HepG2 (cell line): ENCODE measurements at regions not wholly inside any gene's neighbourhood (a gene's known extent, or its start where the extent isn't known, plus 50 kb on each side); places are given as distances from the start of the nearest gene placed in this dataset.

Experiments used
- IRF9 ChIP-seq: sonication (generic); formaldehyde crosslinking; IDR thresholded peaks from 2 replicates; pipeline ENCODE4 v1.8.0; 2022; ENCODE audit warnings: missing genetic modification reagents, mild to moderate bottlenecking, borderline replicate concordance
- ZFX ChIP-seq: sonication (generic); formaldehyde crosslinking; IDR thresholded peaks from 2 replicates; pipeline ENCODE4 v1.4.0; 2020; ENCODE audit warnings: mild to moderate bottlenecking, low read depth, missing genetic modification reagents, moderate library complexity
- ZNF350 ChIP-seq: sonication (generic); formaldehyde crosslinking; IDR thresholded peaks from 2 replicates; pipeline ENCODE4 v1.4.0; 2020; ENCODE audit warnings: mild to moderate bottlenecking, low read depth, missing genetic modification reagents, borderline replicate concordance
- ZNF746 ChIP-seq: sonication (generic); formaldehyde crosslinking; IDR thresholded peaks from 2 replicates; pipeline ENCODE4 v1.8.0; 2022; ENCODE audit warnings: mild to moderate bottlenecking, missing genetic modification reagents

DNA sequence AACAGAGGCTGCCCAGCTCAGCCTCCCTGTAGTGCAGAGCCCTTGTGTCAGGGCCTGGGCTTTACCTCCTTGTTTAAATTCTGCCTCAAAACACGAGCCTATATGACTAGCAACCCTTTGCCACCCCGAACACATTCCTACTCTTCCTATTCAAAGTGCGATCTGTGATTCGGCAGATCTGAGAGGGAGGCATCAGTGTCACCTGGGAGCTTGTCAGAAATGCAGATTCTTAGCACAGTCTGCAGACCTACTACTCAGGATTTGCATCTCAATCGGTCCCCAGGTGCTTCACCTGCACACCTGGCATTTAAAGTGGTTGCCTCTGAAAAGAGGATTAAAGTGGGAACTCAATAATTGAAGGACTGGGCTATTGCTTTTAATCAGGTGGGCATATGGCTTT is 273.2 kb upstream of the TOPAZ1 start:
- TF ChIP-seq ZNF350 (no peak), ZNF746 (CRISPR knock-in tag) (no peak), ZFX (CRISPR knock-in tag) (no peak), IRF9 (CRISPR knock-in tag) (no peak)
